ENCODE measurements at regions not wholly inside any gene's neighbourhood (a gene's known extent, or its start where the extent isn't known, plus 50 kb on each side); places are given as distances from the start of the nearest gene placed in this dataset.

- TF ChIP-seq BCL11A (IDR thresholded peaks at IDR 0.05; ENCODE audit: low read depth in 2 of 2, low read length in 2 of 2) = no peak
- no peak for TF ChIP-seq SIX5 (IDR thresholded peaks at IDR 0.05; ENCODE audit: low read depth, low read length)
- no peak for TF ChIP-seq EZH2 (IDR thresholded peaks at IDR 0.05; ENCODE audit: low read depth, low read length, severe bottlenecking)
- TF ChIP-seq SIRT6 (IDR thresholded peaks at IDR 0.05; ENCODE audit: low read length) = no peak
- TF ChIP-seq CTBP2 (IDR thresholded peaks at IDR 0.05; ENCODE audit: borderline replicate concordance, insufficient read depth, insufficient read length, low read length) = no peak
- TF ChIP-seq ASH2L (IDR thresholded peaks at IDR 0.05; ENCODE audit: low read length) = no peak
- no peak for TF ChIP-seq EP300 (IDR thresholded peaks at IDR 0.05; ENCODE audit: borderline replicate concordance in 1 of 2, low read depth in 2 of 2, low read length in 2 of 2)
- no peak for TF ChIP-seq CBX8 (IDR thresholded peaks at IDR 0.05; ENCODE audit: borderline replicate concordance, low read depth, low read length)
- no peak for TF ChIP-seq FOSL1 (IDR thresholded peaks at IDR 0.05; ENCODE audit: insufficient read depth, low read depth, low read length)
- no peak for TF ChIP-seq TAF7 (optimal IDR thresholded peaks at IDR 0.05; ENCODE audit: borderline replicate concordance, low read depth, low read length)
Observed at GRCh38 chr16:65244787-65245186, 122.9 kb upstream of the CDH11 start.

More at GRCh38 chr16:65244787-65245186, 122.9 kb upstream of the CDH11 start:
- Histone ChIP-seq H3K79me1 (ENCODE audit: low read depth, low read length) (no peaks in the 10 kb centered on the region), H3K27ac (ENCODE audit: low read depth, low read length) (no peak overlapping the region), H2BK5ac (ENCODE audit: low read depth, low read length) (no peak overlapping the region), H3K27me3 (replicated peaks in 1 of 4; ENCODE audit: control insufficient read depth in 3 of 4, extremely low read depth in 1 of 4, insufficient read depth in 3 of 4, low read length in 3 of 4) (no peaks in the 10 kb centered on the region), H4K8ac (ENCODE audit: extremely low read depth, insufficient read depth, low read length) (no peak overlapping the region), H3K4ac (replicated peaks; ENCODE audit: insufficient read length, low read depth, low read length) (no peak overlapping the region), H2BK12ac (ENCODE audit: low read depth, low read length) (no peak overlapping the region), H3K14ac (ENCODE audit: insufficient read length) (no peak overlapping the region), H2AK5ac (ENCODE audit: low read depth, low read length) (no peak overlapping the region), H2AFZ (ENCODE audit: low read length) (no peak overlapping the region), H3K4me1 (replicated peaks in 1 of 4; ENCODE audit: control insufficient read depth in 3 of 4, insufficient read depth in 4 of 4, low read length in 3 of 4) (peaks cover 2 to 10% (median 6%) of the 10 kb centered on the region in 4 experiments; a peak in 5 of 7 replicates), H3K9me3 (ENCODE audit: insufficient read depth in 2 of 2, low read depth in 1 of 2, low read length in 1 of 2) (no peaks in the 10 kb centered on the region), H3K9ac (replicated peaks in 1 of 4; ENCODE audit: extremely low read depth in 1 of 4, low read depth in 3 of 4, low read length in 3 of 4) (no peak overlapping the region), H3K4me3 (ENCODE audit: extremely low read depth in 1 of 4, insufficient read depth in 2 of 4, low read depth in 3 of 4, low read length in 4 of 4) (no peak overlapping the region), H3K4me2 (ENCODE audit: insufficient read depth in 1 of 2, low read depth in 2 of 2, low read length in 2 of 2) (no peak overlapping the region), H3K18ac (ENCODE audit: extremely low read depth, low read length) (no peak overlapping the region), H4K20me1 (replicated peaks in 1 of 2; ENCODE audit: control insufficient read depth in 1 of 2, insufficient read depth in 2 of 2, low read length in 2 of 2) (no peaks in the 10 kb centered on the region), H4K91ac (replicated peaks; ENCODE audit: insufficient read length, low read length) (no peak overlapping the region), H3K23me2 (ENCODE audit: low read depth, low read length) (no peaks in the 10 kb centered on the region), H2BK120ac (replicated peaks; ENCODE audit: low read depth, low read length) (no peak overlapping the region), H3K23ac (ENCODE audit: insufficient read length) (no peak overlapping the region), H3K79me2 (ENCODE audit: control insufficient read depth in 1 of 2, insufficient read depth in 2 of 2, low read length in 2 of 2) (no peaks in the 10 kb centered on the region), H3K36me3 (ENCODE audit: control insufficient read depth in 2 of 4, insufficient read depth in 4 of 4, low read length in 3 of 4) (no peaks in the 10 kb centered on the region; a peak in 1 of 8 replicates), H4K5ac (ENCODE audit: insufficient read length, low read depth, low read length) (no peak overlapping the region), H2BK20ac (ENCODE audit: low read length) (no peak overlapping the region), H3K56ac (replicated peaks; ENCODE audit: insufficient read length, low read depth, low read length) (no peak overlapping the region), H2BK15ac (ENCODE audit: low read length) (no peak overlapping the region)
- DNase-seq (ENCODE audit: low read depth in 1 of 2, low spot score in 2 of 2) (no peak), FAIRE-seq (no peak)
- ChIA-PET CTCF (ENCODE audit: partially characterized antibody) (no interaction called here), POLR2A (ENCODE audit: partially characterized antibody) (no interaction called here)
- WGBS, 2 experiments (ENCODE audit: extremely low coverage in 1 of 2, insufficient coverage in 1 of 2, insufficient read length in 1 of 2, insufficient replicate concordance in 2 of 2, low coverage in 1 of 2, low lambda C conversion rate in 2 of 2, missing lambda C conversion rate in 1 of 2) = 80% methylated on average over 2 of the region's 2 CpGs; no CpG with 5 or more reads in 1 of the 2 experiments

Measured in H1 (cell line).